ENCODE measurements at regions not wholly inside any gene's neighbourhood (a gene's known extent, or its start where the extent isn't known, plus 50 kb on each side); places are given as distances from the start of the nearest gene placed in this dataset.

DNA sequence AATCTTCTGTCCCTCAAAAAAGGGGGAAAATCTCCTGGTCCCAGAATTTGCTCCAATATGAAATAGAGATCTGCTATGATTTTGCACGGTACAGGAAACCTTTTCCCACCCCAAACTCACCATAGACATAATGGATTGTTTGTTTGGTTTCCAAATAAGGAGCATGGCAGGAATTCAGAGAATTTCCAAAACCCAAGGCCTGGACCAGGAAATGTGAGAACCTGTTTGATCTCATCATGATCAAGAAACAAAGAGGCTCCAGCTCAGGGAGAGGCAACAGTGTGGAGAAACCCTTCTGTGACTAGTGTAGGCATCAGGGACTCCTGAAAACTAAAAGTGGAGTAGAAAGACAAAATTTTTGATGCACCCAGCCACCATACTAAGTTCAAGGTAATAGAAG, 1548.1 kb upstream of the LRRTM3 start:
- H3K4me3 ChIP-seq (ENCODE audit: low read depth, low read length), result no peak overlapping the region
- TF ChIP-seq, protein P1, sequence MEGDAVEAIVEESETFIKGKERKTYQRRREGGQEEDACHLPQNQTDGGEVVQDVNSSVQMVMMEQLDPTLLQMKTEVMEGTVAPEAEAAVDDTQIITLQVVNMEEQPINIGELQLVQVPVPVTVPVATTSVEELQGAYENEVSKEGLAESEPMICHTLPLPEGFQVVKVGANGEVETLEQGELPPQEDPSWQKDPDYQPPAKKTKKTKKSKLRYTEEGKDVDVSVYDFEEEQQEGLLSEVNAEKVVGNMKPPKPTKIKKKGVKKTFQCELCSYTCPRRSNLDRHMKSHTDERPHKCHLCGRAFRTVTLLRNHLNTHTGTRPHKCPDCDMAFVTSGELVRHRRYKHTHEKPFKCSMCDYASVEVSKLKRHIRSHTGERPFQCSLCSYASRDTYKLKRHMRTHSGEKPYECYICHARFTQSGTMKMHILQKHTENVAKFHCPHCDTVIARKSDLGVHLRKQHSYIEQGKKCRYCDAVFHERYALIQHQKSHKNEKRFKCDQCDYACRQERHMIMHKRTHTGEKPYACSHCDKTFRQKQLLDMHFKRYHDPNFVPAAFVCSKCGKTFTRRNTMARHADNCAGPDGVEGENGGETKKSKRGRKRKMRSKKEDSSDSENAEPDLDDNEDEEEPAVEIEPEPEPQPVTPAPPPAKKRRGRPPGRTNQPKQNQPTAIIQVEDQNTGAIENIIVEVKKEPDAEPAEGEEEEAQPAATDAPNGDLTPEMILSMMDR (IDR thresholded peaks at IDR 0.05; ENCODE audit: borderline replicate concordance, insufficient read depth, low read depth, low read length), result no peak

GRCh38 chr10:65394502-65395297, 1531.1 kb upstream of the LRRTM3 start:
- TF ChIP-seq, protein P1 (IDR thresholded peaks at IDR 0.05; ENCODE audit: borderline replicate concordance, insufficient read depth, low read depth, low read length), result no peak
- H3K4me3 ChIP-seq (ENCODE audit: low read depth, low read length), result no peak overlapping the region

DNA sequence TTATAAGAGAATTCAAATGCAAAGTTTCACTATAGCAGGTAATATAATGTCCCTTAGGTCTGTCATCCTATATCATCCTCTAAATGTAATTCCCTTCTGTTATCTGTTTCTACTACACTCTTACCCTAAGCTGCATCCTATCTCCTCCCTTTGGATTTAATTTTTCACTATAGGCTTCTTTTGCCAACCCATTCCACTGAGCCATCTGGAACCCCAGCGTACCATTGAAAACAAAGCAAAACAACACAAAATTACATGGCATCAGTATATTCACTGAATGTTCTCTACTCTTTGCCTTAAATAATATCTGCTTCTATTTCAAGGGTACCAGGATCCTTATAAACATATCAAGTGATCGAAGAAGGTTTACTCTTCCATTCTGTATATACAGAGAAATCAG, 1530.2 kb upstream of the LRRTM3 start:
- H3K4me3 ChIP-seq (ENCODE audit: low read depth, low read length), result no peak overlapping the region
- TF ChIP-seq, protein P1 (IDR thresholded peaks at IDR 0.05; ENCODE audit: borderline replicate concordance, insufficient read depth, low read depth, low read length), result no peak

DNA sequence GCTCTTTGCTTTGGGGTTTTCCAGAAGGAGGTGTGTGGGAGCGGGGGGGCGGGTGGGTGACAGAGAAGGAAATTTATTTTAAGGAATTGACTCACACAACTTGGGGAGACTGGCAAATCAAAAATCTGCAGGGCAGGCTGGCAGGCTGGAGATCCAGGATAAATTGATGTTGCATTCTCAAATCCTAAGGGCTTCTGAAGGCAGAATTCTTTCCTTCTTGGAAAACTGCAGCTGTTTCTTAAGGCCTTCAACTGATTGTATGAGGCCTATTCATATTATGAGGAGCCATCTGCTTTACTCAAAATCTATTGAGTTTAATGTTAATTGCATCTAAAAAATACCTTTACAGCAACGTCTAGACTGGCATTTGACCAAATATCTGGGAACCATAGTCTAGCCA, 1528.8 kb upstream of the LRRTM3 start:
- TF ChIP-seq, protein P1 (IDR thresholded peaks at IDR 0.05; ENCODE audit: borderline replicate concordance, insufficient read depth, low read depth, low read length), result no peak
- H3K4me3 ChIP-seq (ENCODE audit: low read depth, low read length), result no peak overlapping the region

DNA sequence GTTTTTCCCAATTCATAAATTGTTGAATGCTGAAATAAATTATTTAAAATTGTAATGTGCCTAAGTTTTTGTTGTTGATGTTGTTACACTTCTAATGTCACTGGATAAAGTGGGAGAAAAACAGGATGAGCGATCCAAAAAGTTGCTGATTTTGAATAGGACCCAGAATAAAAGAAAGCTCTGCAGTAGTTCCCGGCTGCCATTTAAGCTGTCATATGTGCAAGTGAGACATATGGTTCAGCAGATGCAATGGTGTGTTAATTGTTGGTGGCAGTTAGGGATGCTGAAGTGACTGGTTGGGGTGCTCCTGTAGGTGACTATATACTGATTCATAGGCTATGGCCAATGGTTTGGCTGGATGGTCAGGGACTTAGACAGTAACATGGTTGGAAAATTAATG, 1517.4 kb upstream of the LRRTM3 start:
- H3K4me3 ChIP-seq (ENCODE audit: low read depth, low read length), result no peak overlapping the region
- TF ChIP-seq, protein P1 (IDR thresholded peaks at IDR 0.05; ENCODE audit: borderline replicate concordance, insufficient read depth, low read depth, low read length), result no peak

- H3K4me3 ChIP-seq (ENCODE audit: low read depth, low read length), result no peak overlapping the region
- TF ChIP-seq, protein P1 (IDR thresholded peaks at IDR 0.05; ENCODE audit: borderline replicate concordance, insufficient read depth, low read depth, low read length), result no peak
These were observed 1512.8 kb upstream of the LRRTM3 start for GRCh38 chr10:65413001-65413400.

- H3K4me3 ChIP-seq (ENCODE audit: low read depth, low read length), result no peak overlapping the region
- TF ChIP-seq, protein P1 (IDR thresholded peaks at IDR 0.05; ENCODE audit: borderline replicate concordance, insufficient read depth, low read depth, low read length), result no peak
These were observed 1510.5 kb upstream of the LRRTM3 start for GRCh38 chr10:65415318-65415717.

Data from GM12875 (cell line).